HG02885 (cell line): ENCODE measurements at regions not wholly inside any gene's neighbourhood (a gene's known extent, or its start where the extent isn't known, plus 50 kb on each side); places are given as distances from the start of the nearest gene placed in this dataset.
"Not testable (repeated sequence)": the region's sequence is repeated elsewhere in the genome, so short reads cannot be mapped to it uniquely, and the experiment has no call there.

Experiments used
- ATAC-seq: cut with Tn5 transposase; IDR thresholded peaks from one replicate; pipeline ENCODE4 v1.9.1; 2021; ENCODE audit warnings: mild to moderate bottlenecking; ENCODE audit not compliant: unreplicated experiment, poor library complexity

DNA sequence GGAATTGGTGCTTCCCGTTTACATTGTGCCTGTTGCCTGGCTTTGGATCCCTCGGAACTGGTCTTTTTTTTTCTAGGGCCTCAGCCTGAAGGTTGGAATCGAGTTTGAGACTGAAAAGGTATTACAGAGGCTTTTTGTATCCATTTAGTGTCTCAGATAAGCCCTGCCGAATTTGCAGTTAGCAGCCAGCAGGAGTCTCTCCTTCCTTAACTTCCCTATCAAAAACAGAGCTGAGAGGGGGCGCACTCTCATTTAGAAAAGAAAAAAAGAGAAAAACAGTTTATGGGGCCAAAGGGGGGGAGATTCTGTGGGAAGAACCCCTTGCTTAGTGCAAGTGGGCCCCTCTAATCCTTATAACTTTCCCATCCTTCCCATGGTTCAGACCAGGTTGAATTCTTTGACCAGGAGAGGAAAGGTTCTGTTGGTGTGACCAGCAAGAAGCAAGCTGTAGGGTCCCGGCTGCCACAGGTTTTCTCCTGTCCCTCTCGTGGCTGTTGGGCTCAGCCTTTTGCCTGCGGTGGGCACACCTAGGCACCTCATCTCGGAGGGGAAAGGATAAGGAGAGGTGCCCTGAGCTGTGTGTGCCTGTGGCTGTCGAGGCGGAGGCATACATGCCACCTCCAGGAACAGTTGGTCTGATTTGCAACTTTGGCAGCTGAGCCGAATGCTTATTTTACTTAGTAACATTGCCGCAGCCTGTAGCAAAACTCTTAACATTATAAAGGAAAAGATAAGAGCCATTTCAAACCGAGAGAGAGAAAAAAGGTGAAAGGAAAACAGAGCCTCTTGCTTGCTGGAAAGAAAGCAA, 565.0 kb upstream of the CNTN5 start:
- no peak for ATAC-seq

- ATAC-seq: no peak
Observed at GRCh38 chr11:98456308-98456680, 564.5 kb upstream of the CNTN5 start.

- no peak for ATAC-seq
Observed at GRCh38 chr11:98495016-98495415, 525.7 kb upstream of the CNTN5 start.

DNA sequence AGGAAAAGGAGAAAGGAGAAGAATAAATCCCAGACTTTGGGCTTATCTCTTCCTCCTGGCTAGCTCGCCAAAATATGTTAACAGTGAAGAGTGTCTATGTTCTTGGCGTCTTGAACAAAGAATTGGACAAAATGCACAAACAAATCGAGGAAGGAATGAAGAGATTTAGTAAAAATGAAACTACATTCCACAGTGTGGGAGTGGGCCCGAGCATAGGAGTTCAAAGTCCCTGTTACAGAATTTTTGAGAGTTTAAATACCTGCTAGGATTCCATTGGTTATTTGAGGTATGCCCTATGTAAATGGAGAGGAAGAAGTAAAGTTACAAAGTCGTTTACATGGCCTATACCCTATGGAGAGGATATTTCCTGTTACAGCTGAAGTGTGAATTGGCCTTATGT, 525.1 kb upstream of the CNTN5 start:
- ATAC-seq: no peak

- no peak for ATAC-seq
Observed at GRCh38 chr11:98507208-98507607, 513.5 kb upstream of the CNTN5 start.

- no peak for ATAC-seq
Observed at GRCh38 chr11:98512938-98513337, 507.8 kb upstream of the CNTN5 start.

GRCh38 chr11:98531576-98531975, 489.2 kb upstream of the CNTN5 start:
- no peak for ATAC-seq

DNA sequence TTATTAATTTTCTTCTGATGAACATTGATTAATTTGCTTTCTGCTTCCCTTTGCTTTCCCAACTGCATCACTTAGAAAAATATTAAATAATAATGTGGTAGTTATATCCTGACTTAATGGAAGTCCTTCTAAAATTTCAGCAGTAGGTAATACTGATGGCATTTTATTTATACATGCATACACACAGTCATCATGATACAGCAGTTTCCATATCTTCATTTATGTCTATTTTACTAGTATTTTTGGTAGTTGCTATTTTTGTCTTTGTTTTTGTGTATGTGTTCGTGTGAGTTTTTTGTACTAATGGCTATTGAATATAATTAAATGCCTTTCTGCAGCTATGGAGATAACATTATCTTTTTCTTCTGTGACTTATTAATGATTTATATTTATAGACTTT, 484.7 kb upstream of the CNTN5 start:
- ATAC-seq: no peak

GRCh38 chr11:98538358-98538757, 482.4 kb upstream of the CNTN5 start:
- ATAC-seq: not testable (repeated sequence)

GRCh38 chr11:98545544-98546175, 475.1 kb upstream of the CNTN5 start:
- ATAC-seq: no peak

GRCh38 chr11:98549571-98549970, 471.2 kb upstream of the CNTN5 start:
- no peak for ATAC-seq

DNA sequence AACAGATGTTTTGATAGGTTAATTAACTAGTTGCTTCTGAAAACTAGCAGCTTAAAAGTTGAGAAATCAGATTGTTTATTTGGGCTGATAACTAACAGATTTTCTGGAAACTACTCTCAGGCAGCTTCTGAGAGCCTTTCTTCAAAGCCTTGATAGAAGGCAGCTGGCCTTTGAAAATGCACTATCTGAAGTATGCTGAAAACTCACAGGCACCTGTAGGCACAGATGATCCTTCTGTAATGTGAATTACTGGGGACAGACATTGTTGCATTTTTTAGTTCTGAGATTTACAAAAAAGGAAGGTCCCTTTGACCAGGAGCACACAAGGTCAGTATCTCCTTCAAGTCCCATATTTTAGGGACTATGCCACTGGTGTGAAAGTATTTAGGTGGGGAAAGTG, 460.8 kb upstream of the CNTN5 start:
- ATAC-seq: no peak

DNA sequence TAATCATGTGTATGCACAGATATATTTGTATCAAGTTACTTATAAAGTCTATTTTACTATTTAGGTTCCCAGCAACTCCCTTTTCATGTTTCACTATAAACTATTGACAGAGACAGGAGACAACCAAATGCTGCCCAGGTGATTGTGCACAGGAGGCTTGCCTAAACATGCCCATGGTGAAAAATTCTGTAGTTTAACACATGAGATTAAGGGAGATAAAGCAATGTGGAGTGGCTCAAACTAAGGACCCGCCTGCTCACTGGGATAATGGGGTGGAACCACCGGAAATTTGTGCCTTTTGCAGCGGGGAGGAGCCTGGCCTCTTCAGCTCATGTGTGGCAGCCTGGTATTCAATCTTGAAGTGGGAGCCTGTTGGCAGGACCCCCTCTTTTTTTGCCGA, 459.5 kb upstream of the CNTN5 start:
- ATAC-seq: no peak

GRCh38 chr11:98561877-98562395, 458.8 kb upstream of the CNTN5 start:
- ATAC-seq: no peak

DNA sequence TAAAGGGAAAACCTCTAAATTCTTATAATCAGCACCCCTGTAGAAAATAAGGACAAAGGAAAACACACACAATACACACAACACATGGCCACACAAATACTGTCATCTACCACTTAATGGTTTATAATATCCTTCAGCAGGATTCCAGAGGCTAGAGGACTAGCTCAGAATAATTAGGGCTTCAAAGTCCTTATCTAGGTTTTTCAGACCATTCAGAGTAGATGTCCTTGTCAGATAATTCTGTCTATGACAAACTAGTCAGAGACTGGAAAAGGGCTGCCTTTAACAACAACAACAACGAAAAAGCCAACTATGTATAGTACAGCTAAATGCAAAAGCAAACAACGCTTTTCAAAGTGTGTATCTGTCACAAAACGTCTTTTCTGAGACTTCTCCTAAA, 456.5 kb upstream of the CNTN5 start:
- no peak for ATAC-seq

- no peak for ATAC-seq
Observed at GRCh38 chr11:98564881-98565280, 455.9 kb upstream of the CNTN5 start.

DNA sequence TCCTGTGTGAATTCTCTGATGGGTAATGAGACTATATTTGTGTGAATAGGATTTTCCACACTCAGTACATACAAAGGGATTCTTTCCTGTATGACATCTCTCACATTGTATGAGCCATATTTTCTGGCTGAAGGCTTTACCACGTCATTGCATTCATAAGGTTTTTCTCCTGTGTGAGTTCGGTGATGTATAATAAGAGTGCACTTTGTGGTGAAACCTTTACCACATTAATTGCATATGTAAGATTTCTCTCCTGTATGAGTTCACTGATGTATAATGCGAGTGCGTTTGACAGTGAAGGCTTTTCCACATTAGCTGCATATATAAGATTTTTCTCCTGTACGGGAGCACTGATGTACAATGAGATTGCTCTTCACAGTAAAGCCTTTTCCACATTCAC, 455.4 kb upstream of the CNTN5 start:
- no peak for ATAC-seq

DNA sequence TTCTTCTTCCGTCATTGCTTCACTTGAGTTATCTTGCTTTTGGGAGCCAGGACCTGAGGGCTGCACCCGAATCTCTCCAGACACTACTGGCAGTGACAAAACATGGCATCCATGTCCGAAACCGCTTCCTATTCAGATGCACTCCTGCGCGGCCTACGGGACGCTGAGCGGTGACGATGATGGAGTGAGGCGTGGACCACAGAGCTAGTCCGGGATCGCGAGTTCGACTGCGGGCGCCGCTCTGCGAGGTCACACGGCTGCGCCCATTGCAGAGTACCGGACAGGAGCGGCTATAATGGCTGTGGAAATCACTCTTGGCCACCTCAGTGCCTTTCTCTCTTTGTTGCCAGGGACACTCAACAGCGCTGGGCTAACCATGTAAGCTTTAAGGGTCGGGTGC, 453.8 kb upstream of the CNTN5 start:
- ATAC-seq: no peak

GRCh38 chr11:98568013-98568412, 452.7 kb upstream of the CNTN5 start:
- no peak for ATAC-seq

GRCh38 chr11:98572941-98573340, 447.8 kb upstream of the CNTN5 start:
- ATAC-seq: no peak

- ATAC-seq: no peak
Observed at GRCh38 chr11:98587884-98588283, 432.9 kb upstream of the CNTN5 start.

DNA sequence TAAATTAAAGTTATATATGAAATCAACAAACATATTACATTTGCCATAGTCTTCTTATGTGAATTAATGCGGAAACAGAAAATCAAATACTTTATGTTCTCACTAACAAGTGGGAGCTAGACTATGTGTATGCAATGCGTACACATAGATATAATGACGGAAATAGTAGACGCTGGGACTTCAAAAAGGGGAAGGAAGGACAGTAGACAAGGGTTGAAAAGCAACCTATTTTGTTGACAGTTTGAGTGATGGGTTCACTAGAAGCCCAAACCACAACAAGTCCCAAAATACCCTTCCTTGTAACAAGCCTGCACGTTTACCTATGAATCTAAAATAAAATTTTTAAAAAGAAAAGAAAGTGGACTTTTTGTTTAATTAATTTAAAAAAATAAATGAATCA, 430.8 kb upstream of the CNTN5 start:
- no peak for ATAC-seq
